ENCODE measurements at regions not wholly inside any gene's neighbourhood (a gene's known extent, or its start where the extent isn't known, plus 50 kb on each side); places are given as distances from the start of the nearest gene placed in this dataset.

GRCh38 chrX:112457788-112458187 lies 221.9 kb downstream of the LHFPL1 start:
- no peak for TF ChIP-seq POLR2AphosphoS5 (IDR thresholded peaks at IDR 0.05)
- TF ChIP-seq EP300 (IDR thresholded peaks at IDR 0.05) = no peak

Data from upper lobe of left lung (tissue), 4 donors.